ENCODE measurements at regions not wholly inside any gene's neighbourhood (a gene's known extent, or its start where the extent isn't known, plus 50 kb on each side); places are given as distances from the start of the nearest gene placed in this dataset.

DNA sequence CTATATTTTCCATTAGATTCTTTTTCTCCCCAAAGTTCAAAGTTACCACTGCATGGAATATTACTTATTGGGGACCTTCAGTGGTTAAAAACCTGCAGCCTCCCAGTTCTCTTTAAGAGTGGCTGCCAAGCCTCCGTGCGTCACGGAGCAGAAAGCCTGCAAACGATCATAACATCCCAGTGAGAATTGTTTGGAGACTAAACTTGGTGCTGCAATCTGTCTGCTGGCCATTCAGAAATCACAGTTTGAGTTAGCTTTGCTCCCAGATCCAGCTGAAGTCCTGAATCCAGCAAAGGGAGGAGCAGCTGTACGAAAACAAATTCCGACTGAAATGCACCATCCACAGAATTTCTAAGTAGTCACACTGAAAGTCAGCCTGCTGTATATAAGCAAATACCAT, 213.5 kb upstream of the PDE10A start:
- no peak overlapping the region for H3K4me3 ChIP-seq (ENCODE audit: low read depth, low read length)
- TF ChIP-seq, protein P1, sequence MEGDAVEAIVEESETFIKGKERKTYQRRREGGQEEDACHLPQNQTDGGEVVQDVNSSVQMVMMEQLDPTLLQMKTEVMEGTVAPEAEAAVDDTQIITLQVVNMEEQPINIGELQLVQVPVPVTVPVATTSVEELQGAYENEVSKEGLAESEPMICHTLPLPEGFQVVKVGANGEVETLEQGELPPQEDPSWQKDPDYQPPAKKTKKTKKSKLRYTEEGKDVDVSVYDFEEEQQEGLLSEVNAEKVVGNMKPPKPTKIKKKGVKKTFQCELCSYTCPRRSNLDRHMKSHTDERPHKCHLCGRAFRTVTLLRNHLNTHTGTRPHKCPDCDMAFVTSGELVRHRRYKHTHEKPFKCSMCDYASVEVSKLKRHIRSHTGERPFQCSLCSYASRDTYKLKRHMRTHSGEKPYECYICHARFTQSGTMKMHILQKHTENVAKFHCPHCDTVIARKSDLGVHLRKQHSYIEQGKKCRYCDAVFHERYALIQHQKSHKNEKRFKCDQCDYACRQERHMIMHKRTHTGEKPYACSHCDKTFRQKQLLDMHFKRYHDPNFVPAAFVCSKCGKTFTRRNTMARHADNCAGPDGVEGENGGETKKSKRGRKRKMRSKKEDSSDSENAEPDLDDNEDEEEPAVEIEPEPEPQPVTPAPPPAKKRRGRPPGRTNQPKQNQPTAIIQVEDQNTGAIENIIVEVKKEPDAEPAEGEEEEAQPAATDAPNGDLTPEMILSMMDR (IDR thresholded peaks at IDR 0.05; ENCODE audit: low read depth, low read length, missing control alignments) = no peak
- DNase-seq (ENCODE audit: low read depth) = no peak

DNA sequence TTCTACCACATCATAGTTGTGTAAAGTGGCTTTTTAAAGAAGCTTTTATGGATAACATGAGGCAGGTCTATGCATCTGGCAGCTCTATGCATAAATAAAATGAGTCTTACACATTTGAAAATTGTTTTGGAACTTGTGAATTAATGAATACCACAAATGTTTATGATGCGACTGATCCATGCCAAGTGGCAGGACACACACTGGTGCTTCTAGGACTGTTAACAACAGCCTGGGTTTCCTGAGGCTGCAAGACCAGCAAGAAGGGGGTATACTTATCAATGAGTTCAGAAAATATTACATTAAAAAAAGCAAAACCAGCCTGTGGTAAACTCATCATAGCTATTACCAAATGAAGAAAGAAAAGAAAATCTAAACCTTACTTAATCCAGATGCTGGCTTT, 212.9 kb upstream of the PDE10A start:
- no peak overlapping the region for H3K4me3 ChIP-seq (ENCODE audit: low read depth, low read length)
- TF ChIP-seq, protein P1 (IDR thresholded peaks at IDR 0.05; ENCODE audit: low read depth, low read length, missing control alignments) = no peak
- no peak for DNase-seq (ENCODE audit: low read depth)

DNA sequence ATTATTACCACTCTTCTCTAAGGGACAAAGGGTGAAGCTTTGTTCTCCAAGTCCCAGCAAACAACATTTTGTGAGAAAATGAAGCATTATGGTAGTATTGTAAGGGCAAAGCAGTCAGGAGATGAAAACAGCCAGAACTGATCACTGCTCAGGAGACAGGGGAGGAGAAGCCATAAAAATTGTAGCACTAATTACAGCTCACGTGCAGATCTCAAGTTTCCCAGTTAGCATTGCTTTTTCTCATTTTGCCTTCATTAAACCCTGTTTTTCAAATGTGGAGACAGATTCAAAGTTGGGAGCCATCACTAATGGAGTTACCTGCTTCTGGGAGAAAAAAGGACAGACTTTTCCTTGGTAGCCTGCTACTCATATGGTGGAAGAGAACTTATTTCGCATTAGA, 210.9 kb upstream of the PDE10A start:
- H3K4me3 ChIP-seq (ENCODE audit: low read depth, low read length) = no peak overlapping the region
- TF ChIP-seq, protein P1 (IDR thresholded peaks at IDR 0.05; ENCODE audit: low read depth, low read length, missing control alignments) = no peak
- no peak for DNase-seq (ENCODE audit: low read depth)

DNA sequence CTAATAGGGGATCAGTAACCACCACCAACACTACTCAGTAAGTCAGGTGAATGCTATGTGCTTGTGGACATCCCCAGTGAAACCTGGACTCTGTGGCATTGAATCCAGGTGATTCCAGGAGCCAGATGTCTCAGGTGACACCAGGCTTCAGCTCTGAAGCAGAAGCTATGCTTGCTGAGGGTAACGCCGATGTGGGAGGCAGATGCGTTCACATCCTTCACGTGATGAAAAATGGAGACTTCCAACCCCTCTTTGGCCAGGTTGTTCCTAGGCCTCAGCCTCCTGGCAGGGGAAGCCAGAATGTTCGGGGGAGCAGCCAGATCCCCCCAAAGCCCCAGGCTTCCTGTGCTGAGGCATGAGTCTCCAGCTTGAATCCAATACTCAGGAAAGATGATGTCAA, 209.8 kb upstream of the PDE10A start:
- no peak for DNase-seq (ENCODE audit: low read depth)
- H3K4me3 ChIP-seq (ENCODE audit: low read depth, low read length) = no peak overlapping the region
- TF ChIP-seq, protein P1 (IDR thresholded peaks at IDR 0.05; ENCODE audit: low read depth, low read length, missing control alignments) = no peak

DNA sequence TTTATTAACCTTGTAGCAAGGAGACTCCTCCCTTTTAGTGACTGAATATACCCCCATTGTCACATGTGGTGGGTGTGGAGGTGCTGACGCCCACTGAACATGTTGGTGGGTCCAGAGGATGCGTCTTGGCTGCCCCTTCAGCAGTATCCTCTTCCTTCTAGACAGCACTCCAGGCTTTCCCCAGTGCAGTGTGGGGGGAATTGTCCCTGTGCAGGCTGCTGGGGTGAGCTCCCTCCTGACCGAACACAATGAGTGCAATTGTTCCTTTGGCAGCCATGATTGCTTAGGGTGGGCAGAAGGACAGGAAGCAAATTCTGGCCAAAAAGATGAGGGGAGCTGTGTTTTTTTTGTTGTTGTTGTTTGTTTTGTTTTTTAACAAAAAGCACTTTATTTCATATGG, 209.3 kb upstream of the PDE10A start:
- TF ChIP-seq, protein P1 (IDR thresholded peaks at IDR 0.05; ENCODE audit: low read depth, low read length, missing control alignments) = no peak
- DNase-seq (ENCODE audit: low read depth) = no peak
- H3K4me3 ChIP-seq (ENCODE audit: low read depth, low read length) = no peak overlapping the region

DNA sequence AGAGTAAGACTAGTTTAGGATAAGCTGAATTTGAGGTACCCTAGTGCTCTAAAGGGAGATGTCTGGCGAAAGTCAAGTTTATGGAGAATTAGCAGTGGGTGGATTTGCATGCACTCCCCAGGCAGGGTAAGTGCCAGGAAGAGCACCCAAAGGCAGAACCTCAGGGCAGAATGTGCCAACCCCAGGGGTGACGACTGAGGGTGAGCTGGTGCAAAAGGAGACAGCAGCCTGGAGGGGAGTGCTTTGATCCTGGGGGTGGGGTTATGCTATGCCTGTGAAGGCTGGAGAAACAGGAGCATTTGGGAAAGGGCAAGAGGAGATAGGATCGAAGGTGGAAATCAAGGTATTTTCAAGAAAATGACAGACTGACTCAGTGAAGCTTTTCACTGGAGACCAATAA, 208.5 kb upstream of the PDE10A start:
- TF ChIP-seq, protein P1 (IDR thresholded peaks at IDR 0.05; ENCODE audit: low read depth, low read length, missing control alignments) = no peak
- DNase-seq (ENCODE audit: low read depth) = no peak
- H3K4me3 ChIP-seq (ENCODE audit: low read depth, low read length) = no peak overlapping the region

DNA sequence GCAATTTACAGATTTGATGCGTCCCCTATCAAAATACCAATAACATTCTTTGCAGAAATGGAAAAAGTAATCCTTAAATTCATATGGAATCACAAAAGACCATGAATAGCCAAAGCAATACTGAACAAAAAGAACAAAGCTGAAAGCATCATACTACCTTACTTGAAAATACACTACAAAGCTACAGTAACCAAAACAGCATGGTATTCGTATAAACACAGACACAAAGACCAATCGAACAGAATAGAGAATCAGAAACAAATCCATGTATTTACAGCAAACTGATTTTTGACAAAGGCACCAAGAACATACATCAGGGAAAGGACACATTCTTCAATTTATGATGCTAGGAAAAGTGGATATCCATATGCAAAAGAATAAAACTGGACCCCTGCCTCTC, 206.5 kb upstream of the PDE10A start:
- no peak overlapping the region for H3K4me3 ChIP-seq (ENCODE audit: low read depth, low read length)
- TF ChIP-seq, protein P1 (IDR thresholded peaks at IDR 0.05; ENCODE audit: low read depth, low read length, missing control alignments) = no peak
- no peak for DNase-seq (ENCODE audit: low read depth)

All from GM12864 (cell line).